ENCODE measurements at regions not wholly inside any gene's neighbourhood (a gene's known extent, or its start where the extent isn't known, plus 50 kb on each side); places are given as distances from the start of the nearest gene placed in this dataset.

DNA sequence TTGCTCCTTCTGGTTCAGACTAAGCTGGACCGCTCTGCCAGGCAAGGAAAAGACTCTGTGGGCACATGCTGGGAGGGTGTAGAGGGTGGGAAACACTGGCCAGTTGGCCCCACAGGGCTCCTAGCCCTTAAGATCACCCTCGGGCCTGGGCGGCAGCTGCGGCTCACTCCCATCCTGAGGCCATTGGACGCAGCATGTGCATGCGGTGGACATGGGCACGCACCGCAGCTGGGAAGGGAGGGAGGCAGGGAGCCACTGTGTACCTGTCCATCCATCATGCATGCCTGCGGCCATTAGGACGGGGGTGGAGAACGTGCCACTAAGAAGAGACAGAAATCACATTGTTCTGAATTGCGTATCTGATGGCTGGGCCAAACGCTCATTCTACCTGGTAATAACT, 140.1 kb upstream of the THBS2 start:
- no peaks in the 10 kb centered on the region for H3K36me3 ChIP-seq (ENCODE audit: insufficient read depth, low read length)
- H3K79me2 ChIP-seq (ENCODE audit: low read length), result no peaks in the 10 kb centered on the region
- no peaks in the 10 kb centered on the region for H3K9me2 ChIP-seq (replicated peaks; ENCODE audit: insufficient read depth, low read length)
- H3K27me3 ChIP-seq (ENCODE audit: low read length), result no peaks in the 10 kb centered on the region
- H4K20me1 ChIP-seq (ENCODE audit: insufficient read depth, low read depth, low read length), result no peaks in the 10 kb centered on the region
- no peaks in the 10 kb centered on the region for H3K9me3 ChIP-seq (ENCODE audit: low read length)
- no peak for DNase-seq
- peaks cover 14% of the 10 kb centered on the region for H3K4me1 ChIP-seq (ENCODE audit: low read length)
- no peak overlapping the region for H3K27ac ChIP-seq (ENCODE audit: low read length)
- no peak overlapping the region for H3K4me3 ChIP-seq (ENCODE audit: low read length)
- H3K4me2 ChIP-seq (ENCODE audit: low read depth, low read length, poor library complexity, severe bottlenecking), result no peak overlapping the region
- H2AFZ ChIP-seq (ENCODE audit: low read length), result no peak overlapping the region
- H3K9ac ChIP-seq (ENCODE audit: low read length), result no peak overlapping the region

DNA sequence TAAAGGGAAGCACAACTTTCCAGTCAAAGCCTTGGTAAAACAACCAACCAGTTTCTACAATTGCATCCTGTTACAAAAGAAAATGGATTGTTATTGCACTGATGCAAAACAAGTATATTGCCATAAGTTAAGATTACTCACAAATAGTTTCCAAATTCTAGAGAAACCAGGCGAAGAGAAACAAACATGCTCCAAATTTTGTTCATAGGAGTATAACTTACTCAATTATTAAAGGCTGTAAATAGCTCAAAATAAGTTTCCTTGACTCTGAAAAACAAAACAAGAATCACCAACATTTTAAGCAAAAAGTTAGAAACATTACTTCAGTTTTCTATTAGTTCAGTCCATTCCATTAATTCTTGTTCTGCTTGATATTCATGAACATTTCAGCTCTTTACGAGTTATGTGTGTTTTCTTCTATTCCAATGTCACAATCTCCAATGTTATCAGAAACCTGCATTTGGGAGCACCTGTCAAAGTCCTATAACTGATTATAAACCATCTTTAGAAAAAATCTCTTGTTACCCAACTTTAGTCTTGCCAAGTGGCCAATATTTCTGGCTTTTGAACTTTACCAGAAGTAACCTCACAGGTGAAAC, 137.9 kb upstream of the THBS2 start:
- H4K20me1 ChIP-seq (ENCODE audit: insufficient read depth, low read depth, low read length), result no peaks in the 10 kb centered on the region
- no peak for DNase-seq
- no peak overlapping the region for H3K4me3 ChIP-seq (ENCODE audit: low read length)
- no peak overlapping the region for H3K4me2 ChIP-seq (ENCODE audit: low read depth, low read length, poor library complexity, severe bottlenecking)
- no peaks in the 10 kb centered on the region for H3K9me2 ChIP-seq (replicated peaks; ENCODE audit: insufficient read depth, low read length)
- H3K4me1 ChIP-seq (ENCODE audit: low read length), result peaks cover 5% of the 10 kb centered on the region
- no peak overlapping the region for H2AFZ ChIP-seq (ENCODE audit: low read length)
- H3K9ac ChIP-seq (ENCODE audit: low read length), result no peak overlapping the region
- no peaks in the 10 kb centered on the region for H3K79me2 ChIP-seq (ENCODE audit: low read length)
- no peaks in the 10 kb centered on the region for H3K27me3 ChIP-seq (ENCODE audit: low read length)
- H3K27ac ChIP-seq (ENCODE audit: low read length), result no peak overlapping the region
- H3K9me3 ChIP-seq (ENCODE audit: low read length), result no peaks in the 10 kb centered on the region
- no peaks in the 10 kb centered on the region for H3K36me3 ChIP-seq (ENCODE audit: insufficient read depth, low read length)

DNA sequence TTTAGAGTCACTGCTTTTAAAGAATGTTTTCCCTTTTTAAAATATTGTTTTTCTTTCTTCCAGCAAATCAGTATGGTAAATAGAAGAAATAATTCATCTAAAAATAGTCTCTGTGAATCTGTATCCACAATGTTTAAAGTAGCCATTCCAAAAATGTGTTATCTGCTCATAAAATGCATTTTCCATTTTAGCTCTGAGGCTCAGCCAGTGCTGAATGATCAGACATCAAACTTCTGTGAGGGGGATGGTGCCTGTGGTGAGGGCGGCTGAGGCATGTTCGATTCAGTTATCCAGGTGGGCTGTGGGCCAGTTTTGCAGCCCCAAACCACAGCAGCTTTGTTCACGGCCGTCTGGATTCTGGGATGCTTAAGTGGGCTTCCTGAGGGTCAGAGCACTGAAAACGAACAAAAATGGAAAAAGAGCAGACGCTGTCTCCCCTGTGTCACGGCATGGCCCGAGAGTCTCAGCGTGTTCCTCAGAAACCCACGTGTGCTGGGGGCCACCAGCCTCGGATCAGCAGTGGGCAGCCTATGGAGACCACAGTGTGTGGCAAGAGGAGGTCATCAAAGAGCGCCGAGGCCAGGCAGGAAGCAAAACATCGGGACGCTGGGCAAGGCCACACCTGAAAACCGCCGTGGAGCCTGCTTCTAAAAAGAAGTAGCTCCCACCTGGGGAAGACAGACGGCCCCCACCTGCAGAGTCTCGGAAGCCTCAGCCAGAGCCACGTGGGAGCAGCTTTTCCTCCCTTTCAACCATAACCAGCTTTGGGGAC, 134.9 kb upstream of the THBS2 start:
- H3K9ac ChIP-seq (ENCODE audit: low read length), result no peak overlapping the region
- no peaks in the 10 kb centered on the region for H3K79me2 ChIP-seq (ENCODE audit: low read length)
- no peaks in the 10 kb centered on the region for H4K20me1 ChIP-seq (ENCODE audit: insufficient read depth, low read depth, low read length)
- no peaks in the 10 kb centered on the region for H3K9me2 ChIP-seq (replicated peaks; ENCODE audit: insufficient read depth, low read length)
- H3K4me3 ChIP-seq (ENCODE audit: low read length), result no peak overlapping the region
- no peak overlapping the region for H3K4me2 ChIP-seq (ENCODE audit: low read depth, low read length, poor library complexity, severe bottlenecking)
- H3K36me3 ChIP-seq (ENCODE audit: insufficient read depth, low read length), result no peaks in the 10 kb centered on the region
- H3K27ac ChIP-seq (ENCODE audit: low read length), result no peak overlapping the region
- H3K4me1 ChIP-seq (ENCODE audit: low read length), result no peaks in the 10 kb centered on the region
- H2AFZ ChIP-seq (ENCODE audit: low read length), result no peak overlapping the region
- no peak for DNase-seq
- no peaks in the 10 kb centered on the region; the same call in 1 of the 2 replicates for H3K9me3 ChIP-seq (ENCODE audit: low read length)
- H3K27me3 ChIP-seq (ENCODE audit: low read length), result no peaks in the 10 kb centered on the region

DNA sequence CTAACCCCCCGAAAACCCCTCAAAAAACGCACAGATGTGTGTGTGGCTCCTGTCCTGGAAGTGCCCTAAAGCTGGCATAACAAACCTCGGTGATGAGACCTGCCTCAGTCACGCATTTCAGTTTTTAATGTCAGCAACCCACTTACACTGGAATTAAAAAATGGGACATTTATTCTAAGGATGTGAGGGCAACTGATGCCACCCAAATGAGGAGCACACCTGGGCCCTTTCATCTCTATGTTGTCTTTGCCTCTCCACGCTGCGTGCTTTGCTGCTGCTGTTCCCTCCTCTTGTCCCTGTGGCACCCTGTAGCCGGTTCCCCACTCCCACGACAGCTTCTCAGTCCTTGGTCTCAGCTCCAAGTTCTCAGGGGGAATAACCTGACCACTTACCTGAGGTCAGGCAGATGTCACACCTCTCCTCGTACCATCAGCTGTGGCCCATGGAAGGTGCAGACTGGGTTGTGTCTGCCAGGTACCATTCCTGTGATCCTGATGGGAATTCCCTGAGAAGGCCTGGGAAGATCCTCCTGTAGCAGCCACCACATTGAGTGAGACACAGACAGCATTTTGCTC, 134.2 kb upstream of the THBS2 start:
- Histone ChIP-seq H3K4me2 (ENCODE audit: low read depth, low read length, poor library complexity, severe bottlenecking) (no peak overlapping the region), H4K20me1 (ENCODE audit: insufficient read depth, low read depth, low read length) (no peaks in the 10 kb centered on the region), H2AFZ (ENCODE audit: low read length) (no peak overlapping the region), H3K4me1 (ENCODE audit: low read length) (no peaks in the 10 kb centered on the region), H3K36me3 (ENCODE audit: insufficient read depth, low read length) (no peaks in the 10 kb centered on the region), H3K9me2 (replicated peaks; ENCODE audit: insufficient read depth, low read length) (no peaks in the 10 kb centered on the region), H3K9me3 (ENCODE audit: low read length) (no peaks in the 10 kb centered on the region; the same call in 1 of the 2 replicates), H3K9ac (ENCODE audit: low read length) (no peak overlapping the region), H3K79me2 (ENCODE audit: low read length) (no peaks in the 10 kb centered on the region), H3K27me3 (ENCODE audit: low read length) (no peaks in the 10 kb centered on the region), H3K4me3 (ENCODE audit: low read length) (no peak overlapping the region), H3K27ac (ENCODE audit: low read length) (no peak overlapping the region)
- no peak for DNase-seq

DNA sequence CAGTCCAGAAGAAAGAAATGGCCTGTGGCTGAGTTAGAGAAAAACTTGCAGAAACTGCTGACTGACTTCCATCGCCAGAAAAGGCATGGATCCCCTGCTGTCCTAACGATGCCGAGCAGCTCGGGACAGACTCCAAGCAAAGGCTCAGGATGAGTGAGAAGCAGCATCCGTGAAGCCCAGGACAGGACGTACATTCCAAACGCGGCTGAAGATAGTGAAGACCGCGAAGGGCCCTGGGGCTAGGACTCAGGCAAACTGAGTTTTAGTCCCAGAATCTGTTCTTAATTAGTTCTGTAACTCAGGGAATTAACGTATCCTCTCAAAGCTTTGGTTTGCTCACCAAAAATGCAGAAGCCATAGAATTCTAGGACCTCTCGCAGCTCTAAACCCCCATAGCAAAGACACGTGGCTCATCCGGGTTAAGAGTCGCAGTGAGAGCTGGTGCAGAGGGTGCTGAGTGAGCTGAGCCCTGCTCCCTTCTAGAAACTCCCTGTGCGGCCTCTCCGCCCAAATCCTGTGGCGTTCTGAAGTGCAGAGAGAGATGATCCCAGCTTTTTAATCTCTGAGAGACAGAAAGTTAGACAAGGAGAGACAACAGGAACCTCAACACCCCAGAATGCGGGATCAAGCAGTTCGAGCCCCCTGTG, 132.9 kb upstream of the THBS2 start:
- H3K4me3 ChIP-seq (ENCODE audit: low read length), result no peak overlapping the region
- H3K27ac ChIP-seq (ENCODE audit: low read length), result no peak overlapping the region
- DNase-seq, result no peak
- H2AFZ ChIP-seq (ENCODE audit: low read length), result no peak overlapping the region
- H3K9ac ChIP-seq (ENCODE audit: low read length), result no peak overlapping the region
- H3K79me2 ChIP-seq (ENCODE audit: low read length), result no peaks in the 10 kb centered on the region
- no peaks in the 10 kb centered on the region; the same call in 1 of the 2 replicates for H3K9me3 ChIP-seq (ENCODE audit: low read length)
- no peaks in the 10 kb centered on the region for H3K27me3 ChIP-seq (ENCODE audit: low read length)
- H3K9me2 ChIP-seq (replicated peaks; ENCODE audit: insufficient read depth, low read length), result no peaks in the 10 kb centered on the region
- H3K4me1 ChIP-seq (ENCODE audit: low read length), result no peaks in the 10 kb centered on the region
- H3K4me2 ChIP-seq (ENCODE audit: low read depth, low read length, poor library complexity, severe bottlenecking), result no peak overlapping the region
- no peaks in the 10 kb centered on the region for H3K36me3 ChIP-seq (ENCODE audit: insufficient read depth, low read length)
- no peaks in the 10 kb centered on the region for H4K20me1 ChIP-seq (ENCODE audit: insufficient read depth, low read depth, low read length)

DNA sequence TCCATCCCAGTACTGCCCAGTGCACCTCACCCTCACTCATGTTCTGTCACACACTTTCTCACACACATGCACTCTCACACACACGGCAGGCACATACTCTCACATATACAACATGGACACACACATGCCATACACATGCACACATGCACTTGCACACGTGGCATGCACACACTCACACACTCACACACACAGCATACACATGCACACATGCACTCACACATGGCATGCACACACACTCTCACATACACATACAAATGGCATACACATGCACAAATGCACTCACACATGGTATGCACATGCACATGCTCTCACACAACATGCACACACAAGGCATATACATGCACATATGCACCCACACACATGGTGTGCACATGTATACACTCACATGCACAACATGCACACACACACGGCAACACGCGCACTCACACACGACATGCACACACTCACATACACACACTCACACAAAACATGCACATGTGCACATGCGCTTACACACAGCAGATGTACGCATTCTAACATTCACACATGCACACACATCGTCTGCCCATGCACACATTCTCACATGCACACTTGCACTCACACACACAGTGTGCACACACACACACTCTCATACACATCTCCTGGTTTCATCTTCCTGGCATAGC, 131.7 kb upstream of the THBS2 start:
- H3K27me3 ChIP-seq (ENCODE audit: low read length), result no peaks in the 10 kb centered on the region
- no peaks in the 10 kb centered on the region for H4K20me1 ChIP-seq (ENCODE audit: insufficient read depth, low read depth, low read length)
- no peaks in the 10 kb centered on the region; the same call in 1 of the 2 replicates for H3K9me3 ChIP-seq (ENCODE audit: low read length)
- H3K9me2 ChIP-seq (replicated peaks; ENCODE audit: insufficient read depth, low read length), result no peaks in the 10 kb centered on the region
- no peaks in the 10 kb centered on the region for H3K36me3 ChIP-seq (ENCODE audit: insufficient read depth, low read length)
- no peaks in the 10 kb centered on the region for H3K4me1 ChIP-seq (ENCODE audit: low read length)
- no peak overlapping the region for H3K9ac ChIP-seq (ENCODE audit: low read length)
- DNase-seq, result no peak
- no peak overlapping the region for H3K4me3 ChIP-seq (ENCODE audit: low read length)
- H3K4me2 ChIP-seq (ENCODE audit: low read depth, low read length, poor library complexity, severe bottlenecking), result no peak overlapping the region
- H3K79me2 ChIP-seq (ENCODE audit: low read length), result no peaks in the 10 kb centered on the region
- no peak overlapping the region for H2AFZ ChIP-seq (ENCODE audit: low read length)
- no peak overlapping the region for H3K27ac ChIP-seq (ENCODE audit: low read length)

DNA sequence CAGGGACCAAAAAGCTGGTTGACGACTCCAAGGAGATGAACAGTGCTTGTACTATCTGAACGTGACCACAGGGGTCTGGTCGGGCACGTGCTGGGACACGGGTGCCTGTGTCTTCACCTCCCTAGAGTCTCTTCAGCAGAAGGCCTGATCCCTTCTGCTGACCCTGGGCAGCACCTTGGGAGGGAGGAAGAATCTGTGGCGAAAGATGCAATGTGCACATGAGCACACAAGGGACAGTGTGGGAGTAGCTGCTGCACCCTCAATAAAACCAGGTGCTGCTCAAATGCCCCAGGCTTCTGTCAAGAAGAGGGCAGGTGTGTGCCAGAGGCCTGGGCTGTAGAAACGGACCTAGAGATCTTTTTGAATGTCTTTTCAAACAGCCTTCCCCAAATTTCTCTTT, 130.6 kb upstream of the THBS2 start:
- H3K9me2 ChIP-seq (replicated peaks; ENCODE audit: insufficient read depth, low read length), result no peaks in the 10 kb centered on the region
- no peak overlapping the region for H3K4me2 ChIP-seq (ENCODE audit: low read depth, low read length, poor library complexity, severe bottlenecking)
- H3K36me3 ChIP-seq (ENCODE audit: insufficient read depth, low read length), result no peaks in the 10 kb centered on the region
- no peaks in the 10 kb centered on the region; the same call in 1 of the 2 replicates for H3K9me3 ChIP-seq (ENCODE audit: low read length)
- no peaks in the 10 kb centered on the region for H3K79me2 ChIP-seq (ENCODE audit: low read length)
- DNase-seq, result no peak
- no peak overlapping the region for H2AFZ ChIP-seq (ENCODE audit: low read length)
- no peaks in the 10 kb centered on the region for H4K20me1 ChIP-seq (ENCODE audit: insufficient read depth, low read depth, low read length)
- H3K27ac ChIP-seq (ENCODE audit: low read length), result no peak overlapping the region
- no peaks in the 10 kb centered on the region for H3K27me3 ChIP-seq (ENCODE audit: low read length)
- H3K4me3 ChIP-seq (ENCODE audit: low read length), result no peak overlapping the region
- H3K4me1 ChIP-seq (ENCODE audit: low read length), result no peaks in the 10 kb centered on the region
- no peak overlapping the region for H3K9ac ChIP-seq (ENCODE audit: low read length)

DNA sequence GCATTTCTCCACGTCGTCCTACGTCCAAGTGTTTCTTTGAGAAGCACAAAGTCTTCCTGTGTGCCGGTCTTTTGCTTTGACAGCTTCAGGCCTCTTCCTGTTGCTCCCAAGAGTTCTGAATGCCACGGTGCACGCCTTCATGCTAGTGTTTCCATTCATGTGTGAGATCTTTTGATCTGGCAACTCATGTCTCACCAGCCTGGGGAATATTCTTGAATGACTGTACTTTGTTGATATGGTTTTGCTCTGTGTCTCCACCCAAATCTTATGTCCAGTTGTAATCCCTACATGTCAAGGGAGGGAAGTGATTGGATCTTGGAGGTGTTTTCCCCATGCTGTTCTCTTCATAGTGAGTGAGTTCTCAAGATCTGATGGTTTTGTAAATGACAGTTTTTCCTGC, 129.6 kb upstream of the THBS2 start:
- Histone ChIP-seq H3K36me3 (ENCODE audit: insufficient read depth, low read length) (no peaks in the 10 kb centered on the region), H3K27ac (ENCODE audit: low read length) (no peak overlapping the region), H4K20me1 (ENCODE audit: insufficient read depth, low read depth, low read length) (no peaks in the 10 kb centered on the region), H3K9me2 (replicated peaks; ENCODE audit: insufficient read depth, low read length) (no peaks in the 10 kb centered on the region), H3K9me3 (ENCODE audit: low read length) (no peaks in the 10 kb centered on the region; the same call in 1 of the 2 replicates), H2AFZ (ENCODE audit: low read length) (no peak overlapping the region), H3K4me1 (ENCODE audit: low read length) (no peaks in the 10 kb centered on the region), H3K27me3 (ENCODE audit: low read length) (no peaks in the 10 kb centered on the region), H3K4me2 (ENCODE audit: low read depth, low read length, poor library complexity, severe bottlenecking) (no peak overlapping the region), H3K9ac (ENCODE audit: low read length) (no peak overlapping the region), H3K4me3 (ENCODE audit: low read length) (no peak overlapping the region), H3K79me2 (ENCODE audit: low read length) (no peaks in the 10 kb centered on the region)
- no peak for DNase-seq
